ENCODE measurements at regions not wholly inside any gene's neighbourhood (a gene's known extent, or its start where the extent isn't known, plus 50 kb on each side); places are given as distances from the start of the nearest gene placed in this dataset.

DNA sequence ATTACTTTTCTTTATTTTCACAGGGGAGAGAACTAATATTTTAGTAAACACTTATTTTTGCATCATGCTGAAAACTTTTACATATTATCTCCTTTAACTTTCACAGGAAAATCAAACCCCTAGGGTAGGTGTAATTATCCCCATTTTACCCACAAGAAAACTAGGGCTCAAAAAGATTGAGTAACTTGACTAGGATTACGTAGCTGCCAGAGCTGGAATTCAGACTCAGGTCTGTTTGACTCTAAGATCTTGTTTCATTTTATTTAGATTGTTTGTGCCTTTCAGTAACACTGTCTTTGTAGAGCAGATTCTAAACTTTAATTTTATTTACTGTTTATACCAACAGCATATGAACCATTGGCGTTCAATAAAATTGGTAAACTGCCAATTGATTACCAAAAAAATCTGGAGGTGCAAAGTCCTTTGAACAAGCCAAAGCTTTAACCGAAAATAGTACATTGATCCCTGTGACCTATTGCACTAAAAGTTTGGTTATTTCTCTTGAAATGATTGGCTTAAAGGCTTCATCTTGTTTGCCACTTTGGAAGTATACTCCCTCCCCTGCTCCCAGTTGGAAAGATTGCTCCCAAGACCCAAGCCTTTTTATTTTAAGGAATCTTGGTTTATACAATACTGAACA lies 71.0 kb upstream of the WDR26 start:
- DNase-seq: no peak
- H3K27ac ChIP-seq: peak overlapping the region in 3 of 4 donors; percentile 51 to 91 (median 90)

DNA sequence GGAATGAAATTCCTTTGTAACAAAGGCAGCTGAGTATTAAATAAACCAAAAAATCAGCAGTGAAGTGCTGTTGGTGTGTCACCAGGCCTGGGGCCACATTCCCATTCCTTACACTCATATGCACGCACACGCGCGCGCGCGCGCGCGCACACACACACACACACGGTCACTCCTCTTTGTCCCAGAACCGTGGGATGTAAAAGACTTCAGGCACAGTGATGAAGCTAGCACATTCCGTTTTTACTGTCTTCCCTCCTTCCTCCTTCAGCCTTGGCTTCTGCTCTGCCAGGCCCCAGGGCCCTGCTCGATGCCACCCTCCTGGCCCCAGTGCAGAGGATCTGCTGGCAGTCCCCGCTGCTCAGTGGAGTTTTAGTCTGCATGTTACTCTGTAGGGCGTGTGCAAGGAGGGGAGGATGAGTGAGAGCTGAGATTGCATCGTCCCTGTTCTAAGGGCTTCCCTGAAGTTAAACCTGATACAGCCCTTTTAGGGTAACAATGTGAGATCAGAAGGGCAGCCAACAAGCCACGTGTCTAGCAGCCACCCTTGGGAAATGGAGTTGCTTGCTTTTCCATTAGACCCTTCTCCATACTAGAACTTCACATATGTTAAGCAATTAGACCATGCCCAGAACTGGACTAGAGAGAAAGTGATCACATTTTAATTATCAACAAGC lies 71.7 kb upstream of the WDR26 start:
- Histone ChIP-seq H3K27me3 (no peaks in the 10 kb centered on the region), H3K4me3 (no peak overlapping the region), H3K36me3 (replicated peaks in 1 of 2; ENCODE audit: insufficient read depth in 1 of 2, low read depth in 2 of 2) (no peaks in the 10 kb centered on the region), H3K4me1 (peaks cover 39% of the 10 kb centered on the region), H3K9me3 (no peaks in the 10 kb centered on the region), H3K27ac (peak overlapping the region in 2 of 4 donors; percentile 51 to 91)
- DNase-seq (no peak), ATAC-seq (no peak)
- TF ChIP-seq POLR2A (IDR thresholded peaks at IDR 0.05) (no peak), CTCF (IDR thresholded peaks at IDR 0.05) (no peak)
- intact Hi-C loops (cut with DNase I): no loop called here
- 86 to 88% methylated on average over 18 of the region's 18 CpGs for WGBS, 2 donors

More for the DNA sequence above, 71.0 kb upstream of the WDR26 start:
- WGBS, 2 donors: 36 to 39% methylated on average over 3 of the region's 3 CpGs
- no peaks in the 10 kb centered on the region for H3K9me3 ChIP-seq
- H3K4me3 ChIP-seq: no peak overlapping the region
- H3K4me1 ChIP-seq: peaks cover 39% of the 10 kb centered on the region
- TF ChIP-seq CTCF (IDR thresholded peaks at IDR 0.05): no peak
- no peak for ATAC-seq
- H3K36me3 ChIP-seq (replicated peaks in 1 of 2; ENCODE audit: insufficient read depth in 1 of 2, low read depth in 2 of 2): no peaks in the 10 kb centered on the region
- intact Hi-C loops (cut with DNase I): no loop called here
- H3K27me3 ChIP-seq: no peaks in the 10 kb centered on the region

GRCh38 chr1:224507771-224508523 lies 73.3 kb upstream of the WDR26 start:
- TF ChIP-seq CTCF (IDR thresholded peaks at IDR 0.05) (no peak), POLR2A (IDR thresholded peaks at IDR 0.05) (no peak)
- intact Hi-C loops (cut with DNase I): no loop called here
- 27 to 51% methylated on average over 2 of the region's 2 CpGs for WGBS, 2 donors
- ATAC-seq (no peak), DNase-seq (no peak)
- peaks cover 27% of the 10 kb centered on the region for H3K4me1 ChIP-seq
- H3K36me3 ChIP-seq (replicated peaks in 1 of 2; ENCODE audit: insufficient read depth in 1 of 2, low read depth in 2 of 2): no peaks in the 10 kb centered on the region
- no peaks in the 10 kb centered on the region for H3K27me3 ChIP-seq
- no peaks in the 10 kb centered on the region for H3K9me3 ChIP-seq
- H3K4me3 ChIP-seq: no peak overlapping the region
- H3K27ac ChIP-seq: no peak overlapping the region

GRCh38 chr1:224509907-224510306 lies 75.3 kb upstream of the WDR26 start:
- Histone ChIP-seq H3K27me3 (no peaks in the 10 kb centered on the region), H3K4me3 (no peak overlapping the region), H3K27ac (no peak overlapping the region), H3K36me3 (replicated peaks in 1 of 2; ENCODE audit: insufficient read depth in 1 of 2, low read depth in 2 of 2) (no peaks in the 10 kb centered on the region), H3K4me1 (peaks cover 9% of the 10 kb centered on the region), H3K9me3 (no peaks in the 10 kb centered on the region)
- no peak for DNase-seq
- ATAC-seq: no peak
- intact Hi-C loops (cut with DNase I): loop anchor here (10.0 kb wide), 2 partner anchors 135 to 345 kb away; no protein-coding TSS in a partner anchor
- TF ChIP-seq CTCF (IDR thresholded peaks at IDR 0.05) (no peak), POLR2A (IDR thresholded peaks at IDR 0.05) (no peak)
- WGBS, 2 donors: 56 to 66% methylated on average over 5 to 7 of the region's 7 CpGs

All from body of pancreas (tissue), 4 donors.